Heart left ventricle (tissue), 16 donors: ENCODE measurements at regions not wholly inside any gene's neighbourhood (a gene's known extent, or its start where the extent isn't known, plus 50 kb on each side); places are given as distances from the start of the nearest gene placed in this dataset.

Source experiments
- ATAC-seq, 4 donors: fragments of 200-7000 bp; cut with Tn5 transposase; one replicate each; pipeline ENCODE4 v1.9.1; 2020 to 2022; ENCODE audit warnings: moderate library complexity in 4 of 4, mild to moderate bottlenecking in 3 of 4, moderate number of reproducible peaks in 1 of 4
- DNase-seq, 5 donors: peaks; one replicate each; pipeline ENCODE4 v3.0.0-alpha.2; 2020
- H3K27ac ChIP-seq, 12 donors: fragments of 200-600 bp; sonication (generic) in 4 of 12; one replicate each; pipeline versions ENCODE4 v1.5.0 to v1.8.0; 2016 to 2022; ENCODE audit warnings: mild to moderate bottlenecking in 2 of 12
- H3K27me3 ChIP-seq, 9 donors: fragments of 200-600 bp; sonication (generic) in 2 of 9; one replicate each; pipeline versions ENCODE4 v1.5.1 to v1.8.0; 2016 to 2022; ENCODE audit warnings: mild to moderate bottlenecking in 3 of 9
- H3K36me3 ChIP-seq, 9 donors: fragments of 200-600 bp; sonication (generic) in 2 of 9; one replicate each; pipeline versions ENCODE4 v1.5.0 to v1.8.0; 2018 to 2022; ENCODE audit warnings: mild to moderate bottlenecking in 2 of 9
- H3K4me1 ChIP-seq, 12 donors: fragments of 200-600 bp; sonication (generic) in 4 of 12; one replicate each; pipeline versions ENCODE4 v1.5.0 to v1.8.0; 2016 to 2022; ENCODE audit warnings: mild to moderate bottlenecking in 3 of 12
- H3K4me3 ChIP-seq, 12 donors: fragments of 200-600 bp; sonication (generic) in 4 of 12; one replicate each; pipeline versions ENCODE4 v1.5.0 to v1.8.0; 2017 to 2022; ENCODE audit warnings: mild to moderate bottlenecking in 9 of 12, moderate library complexity in 4 of 12
- H3K9me3 ChIP-seq, 12 donors: fragments of 200-600 bp; sonication (generic) in 4 of 12; one replicate each; pipeline versions ENCODE4 v1.5.0 to v1.8.0; 2016 to 2022; ENCODE audit warnings: mild to moderate bottlenecking in 1 of 12
- CTCF ChIP-seq, 12 donors: fragments of 200-600 bp; sonication (generic) in 4 of 12; IDR thresholded peaks; one replicate each; pipeline versions ENCODE4 v1.5.0 to v1.8.0; 2018 to 2022; ENCODE audit warnings: antibody characterized with exemption in 12 of 12, mild to moderate bottlenecking in 5 of 12
- POLR2A ChIP-seq, 2 donors: fragments of 450-650 bp; IDR thresholded peaks; one replicate each; pipeline ENCODE4 v1.6.1; 2017; ENCODE audit warnings: antibody characterized with exemption in 2 of 2, mild to moderate bottlenecking in 2 of 2, moderate library complexity in 2 of 2
- WGBS, 4 donors: extraction: QIAGEN DNeasy Blood & Tissue Kit in 2 of 4; methylation state at CpG; one replicate each; pipeline versions ENCODE4 v1.1.5 to v1.1.7; 2013 to 2018; 5-methylcytosine and 5-hydroxymethylcytosine counted together
- intact Hi-C, 10 donors: fragments of 100-400 bp; cut with DNase I; formaldehyde crosslinking; loops; one replicate each; pipeline versions ENCODE4 v1.11.1 to v1.14.2; 2022
- donor health status: ischemic (EF 13 %, LVEDD 7.1; RV severe dilation, severe dysfunction).
- donor health status: healthy with polysubstance abuse.
- donor health status: DM: no; HTN: yes; CAD: no.
- donor health status: DM: no; HTN: no; CAD: no.
- donor health status: ischemic (EF 25% LVEDD 6.9; RV normal size, moderate dysfunction).
- donor health status: ischemic (EF 25% LVEDD 5.7; RV mildly dilated, moderate dysfunction).
- donor health status: healthy.
- donor health status: DM: yes; HTN: yes; CAD: no.
- donor health status: ischemic (EF 35%, LVEDD 5.7; RV mildly dilated, moderate dysfunction).
- donor health status: nonischemic (EF 11% LVEDD 7.7; RV severe dilation, severe dysfunction).
- donor health status: DM: yes; HTN: yes; CAD: no.
- donor health status: PGD.
- donor health status: ischemic (EF 29% LVEDD 5.4; RV normal size, mild dysfunction).
- donor health status: nonischemic (EF 23%, LVEDD 6.1; RV moderate dilation, normal function).

DNA sequence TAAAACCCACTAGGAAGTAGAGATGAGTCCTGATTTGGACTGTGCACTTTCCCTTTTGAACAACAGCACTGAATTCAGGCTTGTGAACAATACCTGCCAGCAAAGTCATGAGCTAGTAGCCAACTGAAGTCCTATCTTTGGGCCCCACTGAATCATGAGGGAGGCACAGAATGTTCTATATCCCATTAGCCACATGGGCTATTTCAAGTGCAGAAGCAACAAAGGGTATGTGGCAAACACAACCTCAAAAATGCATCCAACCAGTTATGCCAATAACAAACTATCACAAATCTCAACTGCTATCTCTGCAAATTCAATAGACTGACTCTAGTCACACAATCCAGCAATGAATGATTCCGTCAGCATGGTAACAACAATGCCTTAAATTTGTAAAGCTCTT is 276.0 kb downstream of the MRPL39 start:
- H3K27ac ChIP-seq: no peak overlapping the region
- no peak overlapping the region for H3K4me3 ChIP-seq
- 94 to 100% (median 98%) methylated on average over 1 of the region's 1 CpG for WGBS, 4 donors
- no peaks in the 10 kb centered on the region for H3K27me3 ChIP-seq
- H3K36me3 ChIP-seq: no peaks in the 10 kb centered on the region
- ATAC-seq: no peak
- DNase-seq: no peak
- intact Hi-C loops: no loop called here
- no peaks in the 10 kb centered on the region for H3K9me3 ChIP-seq
- TF ChIP-seq POLR2A (IDR thresholded peaks at IDR 0.05) (no peak), CTCF (IDR thresholded peaks at IDR 0.05) (no peak)
- H3K4me1 ChIP-seq: no peaks in the 10 kb centered on the region

GRCh38 chr21:25330266-25330665 is 277.0 kb downstream of the MRPL39 start:
- no peaks in the 10 kb centered on the region for H3K9me3 ChIP-seq
- no peak for ATAC-seq
- TF ChIP-seq CTCF (IDR thresholded peaks at IDR 0.05) (no peak), POLR2A (IDR thresholded peaks at IDR 0.05) (no peak)
- H3K36me3 ChIP-seq: no peaks in the 10 kb centered on the region
- intact Hi-C loops: no loop called here
- 60 to 85% (median 74%) methylated on average over 2 of the region's 2 CpGs for WGBS, 4 donors
- no peak for DNase-seq
- no peaks in the 10 kb centered on the region for H3K4me1 ChIP-seq
- H3K27me3 ChIP-seq: no peaks in the 10 kb centered on the region
- H3K4me3 ChIP-seq: no peak overlapping the region
- H3K27ac ChIP-seq: no peak overlapping the region

DNA sequence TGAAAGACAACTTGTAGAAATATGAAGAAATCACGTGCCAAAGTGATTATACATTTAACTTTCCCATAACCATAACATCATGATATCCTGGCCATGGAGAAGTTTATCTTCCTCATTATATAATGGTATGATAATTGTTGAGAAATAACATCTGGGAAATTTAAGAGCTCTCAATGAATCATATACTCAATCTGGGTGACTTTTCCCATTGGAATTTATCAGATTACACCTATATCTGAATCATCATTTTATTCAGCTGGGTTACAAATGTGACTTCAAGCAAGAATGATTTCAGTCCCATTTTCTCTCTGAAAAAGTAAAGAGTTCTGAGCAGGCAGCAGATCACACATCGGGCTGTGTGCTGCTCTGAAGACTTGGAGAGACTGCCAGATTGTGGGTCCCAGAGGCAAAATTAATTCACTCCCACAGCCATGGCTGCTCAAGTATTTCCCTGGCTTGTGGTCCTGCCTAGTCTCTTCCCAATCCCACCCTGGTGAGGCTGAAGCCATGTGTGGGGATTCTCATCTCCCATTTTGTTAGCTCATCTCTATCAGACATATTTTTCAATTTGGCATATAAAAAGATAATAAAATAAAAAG is 278.0 kb downstream of the MRPL39 start:
- Histone ChIP-seq H3K9me3 (no peaks in the 10 kb centered on the region), H3K27ac (no peak overlapping the region), H3K4me1 (no peaks in the 10 kb centered on the region), H3K36me3 (no peaks in the 10 kb centered on the region), H3K27me3 (no peaks in the 10 kb centered on the region), H3K4me3 (no peak overlapping the region)
- TF ChIP-seq POLR2A (IDR thresholded peaks at IDR 0.05) (no peak), CTCF (IDR thresholded peaks at IDR 0.05) (no peak)
- ATAC-seq (no peak), DNase-seq (no peak)
- intact Hi-C loops: no loop called here
- WGBS, 4 donors: 30 to 64% (median 49%) methylated on average over 2 of the region's 2 CpGs

- no peak for TF ChIP-seq CTCF (IDR thresholded peaks at IDR 0.05)
- TF ChIP-seq POLR2A (IDR thresholded peaks at IDR 0.05): no peak
- 15 to 28% (median 18%) methylated on average over 1 of the region's 1 CpG for WGBS, 4 donors
- intact Hi-C loops: no loop called here
Measured at GRCh38 chr21:25328736-25329135, 278.5 kb downstream of the MRPL39 start.

More at GRCh38 chr21:25328736-25329135, 278.5 kb downstream of the MRPL39 start:
- Histone ChIP-seq H3K27me3 (no peaks in the 10 kb centered on the region), H3K9me3 (no peaks in the 10 kb centered on the region), H3K4me1 (no peaks in the 10 kb centered on the region), H3K4me3 (no peak overlapping the region), H3K27ac (no peak overlapping the region), H3K36me3 (no peaks in the 10 kb centered on the region)
- ATAC-seq (no peak), DNase-seq (no peak)
